ENCODE measurements at regions not wholly inside any gene's neighbourhood (a gene's known extent, or its start where the extent isn't known, plus 50 kb on each side); places are given as distances from the start of the nearest gene placed in this dataset.

GRCh38 chr7:68564306-68565135 is 1033.8 kb upstream of the AUTS2 start:
- no peak for TF ChIP-seq RFX5 (IDR thresholded peaks at IDR 0.05; ENCODE audit: low read depth, low read length)
- TF ChIP-seq CTCF (conservative IDR thresholded peaks at IDR 0.05; ENCODE audit: low read depth, low read length), result no peak
- no peak for TF ChIP-seq RAD21 (IDR thresholded peaks at IDR 0.05; ENCODE audit: low read length)
- no peak for TF ChIP-seq POLR2A (IDR thresholded peaks at IDR 0.05; ENCODE audit: low read depth, low read length)
- no peak for TF ChIP-seq RCOR1 (IDR thresholded peaks at IDR 0.05; ENCODE audit: insufficient replicate concordance, low read length)
- no peak for TF ChIP-seq SMC3 (IDR thresholded peaks at IDR 0.05; ENCODE audit: low read depth, low read length)
- TF ChIP-seq FOS (IDR thresholded peaks at IDR 0.05; ENCODE audit: low read depth, low read length), result no peak
- no peak for TF ChIP-seq MXI1 (IDR thresholded peaks at IDR 0.05; ENCODE audit: borderline replicate concordance, low read depth, low read length)
- TF ChIP-seq MAZ (IDR thresholded peaks at IDR 0.05; ENCODE audit: borderline replicate concordance, low read depth, low read length), result no peak
- no peak for TF ChIP-seq CEBPB (IDR thresholded peaks at IDR 0.05; ENCODE audit: low read depth, low read length)
- TF ChIP-seq ELK1 (IDR thresholded peaks at IDR 0.05; ENCODE audit: borderline replicate concordance, low read depth, low read length), result no peak
- TF ChIP-seq BHLHE40 (IDR thresholded peaks at IDR 0.05; ENCODE audit: low read depth, low read length), result no peak
- TF ChIP-seq USF2 (IDR thresholded peaks at IDR 0.05; ENCODE audit: low read depth, low read length), result no peak
- TF ChIP-seq MAFK (IDR thresholded peaks at IDR 0.05; ENCODE audit: low read depth, low read length), result no peak

Measured in IMR-90 (cell line).